ENCODE measurements at regions not wholly inside any gene's neighbourhood (a gene's known extent, or its start where the extent isn't known, plus 50 kb on each side); places are given as distances from the start of the nearest gene placed in this dataset.

- DNase-seq (ENCODE audit: low spot score): no peak
- Histone ChIP-seq H3K9me3 (ENCODE audit: low read depth, low read length, poor library complexity, severe bottlenecking) (peaks cover 7% of the 10 kb centered on the region), H3K27ac (ENCODE audit: low read depth, low read length, poor library complexity, severe bottlenecking) (no peak overlapping the region), H3K36me3 (ENCODE audit: insufficient read depth, low read length, poor library complexity, severe bottlenecking) (no peaks in the 10 kb centered on the region), H3K4me1 (ENCODE audit: insufficient read depth, low read length, poor library complexity, severe bottlenecking) (peaks cover 37% of the 10 kb centered on the region), H3K27me3 (replicated peaks; ENCODE audit: insufficient read depth, low read depth, low read length, poor library complexity) (no peaks in the 10 kb centered on the region), H3K4me3 (ENCODE audit: low read depth, low read length, poor library complexity, severe bottlenecking) (no peak overlapping the region)
- no TSS peak for BruUV-seq (replicated peaks)
- intact Hi-C loops (cut with micrococcal nuclease; ENCODE audit: unreplicated experiment): loop anchor here (10.0 kb wide), 1 partner anchor 288 kb away; no protein-coding TSS in a partner anchor
- ChIA-PET CTCF (no interaction called here), POLR2A (ENCODE audit: low non-redundant PET) (interaction anchor here (0.6 kb wide), 1 partner anchor 27 kb away, joined by 13 read pairs; no protein-coding TSS in a partner anchor)
- TF ChIP-seq EZH2 (IDR thresholded peaks at IDR 0.05; ENCODE audit: borderline replicate concordance, low read depth, low read length, poor library complexity, severe bottlenecking) (no peak), CTCF (conservative IDR thresholded peaks at IDR 0.05; ENCODE audit: low read depth, low read length) (no peak)
Observed at GRCh38 chr18:57853133-57853532, 50.0 kb upstream of the ATP8B1 start.

All from A673 (cell line).